Keratinocyte (primary cell): ENCODE measurements at regions not wholly inside any gene's neighbourhood (a gene's known extent, or its start where the extent isn't known, plus 50 kb on each side); places are given as distances from the start of the nearest gene placed in this dataset.

ENCODE experiments used
- DNase-seq: peaks from one replicate; pipeline ENCODE4 v3.0.0-alpha.2; 2011; ENCODE audit warnings: low read depth, missing footprints, low spot score
- FAIRE-seq: peaks from 2 replicates; lab custom pipeline; 2011; peaks lifted over from hg19 to GRCh38; lab: Jason Lieb, UNC
- H2AFZ ChIP-seq: 2 replicates; pipeline ENCODE4 v1.6.0; 2012; ENCODE audit warnings: low read length, control low read depth, inconsistent platforms; ENCODE audit not compliant: control insufficient read depth
- H3K27ac ChIP-seq: 2 replicates; pipeline ENCODE4 v1.5.1; 2011; ENCODE audit warnings: low read length; ENCODE audit not compliant: control insufficient read depth, insufficient read depth
- H3K27me3 ChIP-seq: 3 replicates; pipeline ENCODE4 v1.6.0; 2011; ENCODE audit warnings: low read length; ENCODE audit not compliant: control insufficient read depth, insufficient read depth; ENCODE audit errors: extremely low read depth
- H3K36me3 ChIP-seq, 2 experiments: 2 replicates in 1 of 2; 3 replicates in 1 of 2; pipeline ENCODE4 v1.5.1; 2011; ENCODE audit warnings: low read length in 2 of 2, mild to moderate bottlenecking in 1 of 2; ENCODE audit not compliant: control insufficient read depth in 2 of 2, insufficient read depth in 2 of 2; ENCODE audit errors: extremely low read depth in 1 of 2
- H3K4me1 ChIP-seq: 3 replicates; pipeline ENCODE4 v1.5.1; 2011; ENCODE audit warnings: low read length; ENCODE audit not compliant: control insufficient read depth, insufficient read depth; ENCODE audit errors: extremely low read depth
- H3K4me2 ChIP-seq: 3 replicates; pipeline ENCODE4 v1.6.0; 2011; ENCODE audit warnings: low read depth, low read length; ENCODE audit not compliant: control insufficient read depth, insufficient read depth; ENCODE audit errors: extremely low read depth
- H3K4me3 ChIP-seq, 3 experiments: fragments of 200-600 bp in 1 of 3; sonication (generic) in 1 of 3; 2 replicates in 2 of 3; 3 replicates in 1 of 3; pipeline ENCODE4 v1.5.1; 2011 to 2016; ENCODE audit warnings: low read length in 3 of 3, mild to moderate bottlenecking in 3 of 3, control low read depth in 2 of 3, inconsistent platforms in 1 of 3, low read depth in 1 of 3, mixed read lengths in 1 of 3, mixed run types in 1 of 3, moderate library complexity in 1 of 3; ENCODE audit not compliant: control insufficient read depth in 2 of 3, insufficient read depth in 2 of 3; ENCODE audit errors: extremely low read depth in 1 of 3
- H3K79me2 ChIP-seq: 2 replicates; pipeline ENCODE4 v1.6.0; 2012; ENCODE audit warnings: low read length; ENCODE audit not compliant: control insufficient read depth, insufficient read depth
- H3K9ac ChIP-seq: 3 replicates; pipeline ENCODE4 v1.6.0; 2011; ENCODE audit warnings: low read length; ENCODE audit not compliant: control insufficient read depth, insufficient read depth; ENCODE audit errors: extremely low read depth
- H3K9me1 ChIP-seq: 3 replicates; pipeline ENCODE4 v1.6.0; 2011; ENCODE audit warnings: low read length; ENCODE audit not compliant: control insufficient read depth, insufficient read depth; ENCODE audit errors: extremely low read depth
- H3K9me3 ChIP-seq: 2 replicates; pipeline ENCODE4 v1.5.1; 2012; ENCODE audit warnings: low read depth, low read length; ENCODE audit not compliant: control insufficient read depth
- H4K20me1 ChIP-seq: 3 replicates; pipeline ENCODE4 v1.6.0; 2011; ENCODE audit warnings: low read length; ENCODE audit not compliant: control insufficient read depth, insufficient read depth; ENCODE audit errors: extremely low read depth
- EZH2 ChIP-seq: IDR thresholded peaks from one replicate; pipeline ENCODE4 v1.6.1; 2012; ENCODE audit warnings: inconsistent platforms, mild to moderate bottlenecking, low read length, moderate library complexity
- dilution Hi-C: fragments of 300-500 bp; cut with MboI; formaldehyde crosslinking; loops from one replicate; pipeline ENCODE4 v1.7.0; 2020; ENCODE audit warnings: low sequenced_read_pairs; ENCODE audit not compliant: extremely low pct_ligation_motif_present
- TF ChIP-seq, protein P1 (sequence below), 3 experiments: IDR thresholded peaks in 1 of 3; conservative IDR thresholded peaks in 1 of 3; optimal IDR thresholded peaks in 1 of 3; 2 replicates in 2 of 3; 3 replicates in 1 of 3; pipeline versions ENCODE3 to v1.5.1; 2011; ENCODE audit warnings: low read length in 3 of 3, mild to moderate bottlenecking in 3 of 3, moderate library complexity in 2 of 3, control low read depth in 1 of 3, inconsistent platforms in 1 of 3; ENCODE audit not compliant: insufficient read depth in 2 of 3; ENCODE audit errors: extremely low read depth in 1 of 3

DNA sequence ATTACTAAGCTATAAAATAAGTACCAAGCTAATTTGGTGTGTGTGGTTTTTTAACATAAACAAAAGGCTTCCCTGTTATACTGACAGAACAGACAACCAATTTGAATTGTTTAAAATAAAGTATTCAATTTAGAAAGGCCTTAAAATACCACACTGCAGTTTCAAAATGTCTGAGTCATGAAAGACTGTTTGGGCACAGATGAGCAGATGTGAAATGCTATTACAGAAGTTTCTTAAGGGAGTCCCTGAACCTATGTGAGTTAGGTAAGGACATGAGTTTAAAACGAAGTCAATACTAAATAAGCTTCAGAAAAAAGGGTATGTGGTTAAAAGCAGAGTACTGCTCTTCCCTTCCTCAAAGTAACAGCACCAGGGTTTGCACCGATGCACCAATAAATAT lies 69.7 kb upstream of the SETMAR start:
- dilution Hi-C loops = no loop called here
- TF ChIP-seq, protein P1, sequence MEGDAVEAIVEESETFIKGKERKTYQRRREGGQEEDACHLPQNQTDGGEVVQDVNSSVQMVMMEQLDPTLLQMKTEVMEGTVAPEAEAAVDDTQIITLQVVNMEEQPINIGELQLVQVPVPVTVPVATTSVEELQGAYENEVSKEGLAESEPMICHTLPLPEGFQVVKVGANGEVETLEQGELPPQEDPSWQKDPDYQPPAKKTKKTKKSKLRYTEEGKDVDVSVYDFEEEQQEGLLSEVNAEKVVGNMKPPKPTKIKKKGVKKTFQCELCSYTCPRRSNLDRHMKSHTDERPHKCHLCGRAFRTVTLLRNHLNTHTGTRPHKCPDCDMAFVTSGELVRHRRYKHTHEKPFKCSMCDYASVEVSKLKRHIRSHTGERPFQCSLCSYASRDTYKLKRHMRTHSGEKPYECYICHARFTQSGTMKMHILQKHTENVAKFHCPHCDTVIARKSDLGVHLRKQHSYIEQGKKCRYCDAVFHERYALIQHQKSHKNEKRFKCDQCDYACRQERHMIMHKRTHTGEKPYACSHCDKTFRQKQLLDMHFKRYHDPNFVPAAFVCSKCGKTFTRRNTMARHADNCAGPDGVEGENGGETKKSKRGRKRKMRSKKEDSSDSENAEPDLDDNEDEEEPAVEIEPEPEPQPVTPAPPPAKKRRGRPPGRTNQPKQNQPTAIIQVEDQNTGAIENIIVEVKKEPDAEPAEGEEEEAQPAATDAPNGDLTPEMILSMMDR (optimal IDR thresholded peaks at IDR 0.05 in 1 of 3, IDR thresholded peaks at IDR 0.05 in 1 of 3, conservative IDR thresholded peaks at IDR 0.05 in 1 of 3; ENCODE audit: extremely low read depth in 1 of 3, insufficient read depth in 2 of 3, low read length in 3 of 3) = no peak
- no peak for TF ChIP-seq EZH2
- no peak overlapping the region for H3K4me2 ChIP-seq

DNA sequence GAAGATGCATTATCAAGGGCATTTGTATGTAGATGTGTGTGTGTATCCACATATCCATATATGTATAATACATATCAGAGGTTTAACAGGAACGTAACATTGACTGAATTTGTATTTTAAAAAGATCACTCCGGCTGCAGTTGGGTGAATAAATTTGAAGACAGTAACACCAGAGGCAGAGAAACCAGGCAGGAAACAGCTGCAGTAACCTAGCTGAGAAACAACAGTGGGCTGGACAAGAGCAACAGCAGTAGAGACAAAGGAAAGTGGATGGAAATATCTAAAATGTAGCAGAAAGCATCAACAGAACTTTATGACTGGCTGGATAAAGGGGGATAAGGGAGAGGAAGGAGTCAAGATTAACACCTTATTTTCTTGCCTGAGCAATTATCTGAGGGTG lies 68.3 kb upstream of the SETMAR start:
- H3K79me2 ChIP-seq = no peaks in the 10 kb centered on the region
- H3K4me1 ChIP-seq = no peaks in the 10 kb centered on the region
- H3K9me1 ChIP-seq = no peaks in the 10 kb centered on the region
- H2AFZ ChIP-seq = no peak overlapping the region
- H3K4me2 ChIP-seq = no peak overlapping the region
- H3K36me3 ChIP-seq = no peaks in the 10 kb centered on the region
- H3K9me3 ChIP-seq = no peaks in the 10 kb centered on the region
- H3K9ac ChIP-seq = no peak overlapping the region
- H3K4me3 ChIP-seq = no peak overlapping the region
- no peaks in the 10 kb centered on the region for H3K27me3 ChIP-seq
- TF ChIP-seq, protein P1 (optimal IDR thresholded peaks at IDR 0.05 in 1 of 3, IDR thresholded peaks at IDR 0.05 in 1 of 3, conservative IDR thresholded peaks at IDR 0.05 in 1 of 3; ENCODE audit: extremely low read depth in 1 of 3, insufficient read depth in 2 of 3, low read length in 3 of 3) = no peak
- no peak for TF ChIP-seq EZH2
- dilution Hi-C loops = no loop called here
- H4K20me1 ChIP-seq = no peaks in the 10 kb centered on the region
- DNase-seq (no peak), FAIRE-seq (no peak)
- H3K27ac ChIP-seq = no peak overlapping the region

More for the DNA sequence above, 69.7 kb upstream of the SETMAR start:
- H3K9me1 ChIP-seq = no peaks in the 10 kb centered on the region
- no peak for FAIRE-seq
- no peak overlapping the region for H3K4me3 ChIP-seq
- H3K79me2 ChIP-seq = no peaks in the 10 kb centered on the region
- H3K4me1 ChIP-seq = no peaks in the 10 kb centered on the region
- H3K9ac ChIP-seq = no peak overlapping the region
- H3K9me3 ChIP-seq = no peaks in the 10 kb centered on the region
- no peaks in the 10 kb centered on the region for H4K20me1 ChIP-seq
- H3K27me3 ChIP-seq = no peaks in the 10 kb centered on the region
- H3K27ac ChIP-seq = no peak overlapping the region
- no peak overlapping the region for H2AFZ ChIP-seq
- no peaks in the 10 kb centered on the region for H3K36me3 ChIP-seq
- DNase-seq = no peak
